ENCODE measurements at regions not wholly inside any gene's neighbourhood (a gene's known extent, or its start where the extent isn't known, plus 50 kb on each side); places are given as distances from the start of the nearest gene placed in this dataset.

DNA sequence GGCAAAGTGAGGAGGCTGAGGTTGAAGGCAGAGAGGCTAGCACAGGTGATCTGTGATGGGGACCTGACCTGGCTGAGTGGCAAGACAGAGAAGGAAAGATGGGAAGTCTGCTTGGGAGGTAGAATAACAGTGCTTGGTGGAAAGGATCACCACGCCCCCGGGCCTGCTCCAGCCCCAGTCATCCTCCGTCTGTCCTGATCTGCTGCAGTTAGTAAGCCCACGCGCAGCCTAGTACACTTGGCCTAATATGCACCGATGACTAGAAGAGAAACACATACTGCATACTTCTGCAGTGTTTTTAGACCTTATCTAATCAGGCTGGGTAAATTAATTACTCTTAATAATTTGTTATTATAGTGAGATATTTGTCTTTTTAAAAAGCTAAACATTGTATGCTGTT lies 103.7 kb upstream of the KLF3 start:
- DNase-seq (ENCODE audit: low read depth, low spot score): no peak

DNA sequence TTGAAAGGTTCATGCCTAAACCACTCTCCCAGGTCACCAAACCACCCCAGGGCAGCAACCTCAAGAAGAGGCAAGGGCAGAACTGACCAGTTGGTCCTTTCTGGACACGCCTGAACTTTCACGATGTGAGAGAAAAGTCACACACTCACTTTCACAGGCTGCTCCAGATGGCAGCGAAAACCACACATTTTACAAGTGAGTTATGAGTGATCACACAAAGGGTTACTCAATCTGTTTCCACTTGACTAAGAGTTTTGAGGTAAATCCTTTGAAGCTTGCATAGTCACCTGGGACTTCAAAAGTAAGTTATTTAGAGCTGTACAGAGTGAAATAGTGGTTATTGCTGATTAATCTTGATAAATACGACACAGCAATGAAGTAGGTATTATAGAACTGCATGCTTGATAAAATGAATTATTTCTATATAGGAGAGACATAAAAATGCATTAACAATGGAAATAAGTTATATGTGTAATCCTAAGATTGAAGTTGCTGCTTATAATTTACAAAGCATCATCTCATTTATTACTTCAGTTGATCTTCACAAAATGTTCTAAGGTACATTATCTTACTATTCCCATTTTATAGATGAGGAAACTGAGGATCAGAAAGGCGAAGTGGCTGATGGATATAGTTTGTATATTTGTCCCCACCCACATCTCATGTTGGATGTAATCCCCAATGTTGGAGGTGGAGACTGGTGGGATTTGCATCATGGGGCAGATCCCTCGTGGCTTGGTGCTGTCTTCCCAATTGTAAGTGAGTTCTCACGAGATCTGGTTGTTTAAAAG lies 103.0 kb upstream of the KLF3 start:
- no peak for DNase-seq (ENCODE audit: low read depth, low spot score)

DNA sequence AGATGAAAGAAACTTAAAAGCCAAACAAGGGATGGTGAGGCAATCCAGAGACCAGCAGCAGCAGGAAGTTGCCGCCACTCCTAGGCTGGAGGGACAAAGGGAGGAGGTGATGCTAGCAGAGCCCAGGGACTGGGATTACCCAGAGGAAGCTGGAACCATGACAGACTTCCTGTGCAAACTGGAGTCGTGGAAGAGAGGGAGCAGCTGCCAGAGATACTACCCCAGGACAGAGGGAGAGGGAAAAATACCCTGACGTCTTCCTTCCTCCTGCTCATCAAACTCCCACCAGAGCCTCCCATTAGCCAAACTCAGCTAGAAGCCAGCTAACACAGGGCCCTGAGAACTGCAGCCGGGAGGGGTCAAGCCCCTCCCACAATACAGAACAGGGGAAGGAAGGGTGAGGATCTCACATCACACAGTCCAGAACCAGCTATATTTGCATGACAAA lies 101.2 kb upstream of the KLF3 start:
- DNase-seq (ENCODE audit: low read depth, low spot score): no peak

DNA sequence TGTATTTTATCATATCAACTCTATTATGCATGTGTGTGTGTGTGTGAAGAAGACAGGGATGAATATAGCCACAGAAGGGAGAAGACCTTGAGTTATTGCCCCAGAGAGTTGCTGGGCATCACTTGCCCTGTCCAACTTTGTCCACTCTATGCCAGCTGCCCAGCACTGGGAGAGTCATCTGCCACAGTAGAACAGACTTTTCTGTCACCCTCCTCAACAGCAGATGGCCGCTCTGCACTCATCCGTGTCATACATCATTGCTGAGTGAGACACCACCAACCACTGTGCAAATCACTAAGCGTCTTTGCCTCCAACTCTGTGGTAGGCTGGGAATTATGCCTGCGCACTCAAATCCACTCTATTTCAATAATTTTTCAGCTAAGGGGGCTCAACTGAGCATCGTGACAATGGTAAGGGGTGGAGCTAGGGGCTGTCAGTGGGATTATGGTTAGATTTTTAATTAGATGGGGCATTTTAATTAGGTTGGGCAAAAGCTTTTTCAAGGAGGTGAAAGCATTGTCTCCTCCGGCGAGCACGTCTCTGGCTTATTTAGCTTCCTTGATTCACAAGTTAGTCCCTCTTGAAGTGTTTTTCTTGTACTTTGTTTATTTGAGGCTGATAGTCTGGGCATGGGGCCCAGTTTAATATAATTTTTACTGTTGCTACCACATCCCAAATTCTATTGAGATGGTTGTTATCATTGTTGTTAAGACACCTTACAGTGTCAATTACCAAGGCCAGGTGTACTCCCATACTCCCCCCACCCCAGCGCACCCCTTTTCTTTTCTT lies 100.1 kb upstream of the KLF3 start:
- DNase-seq (ENCODE audit: low read depth, low spot score): no peak

DNA sequence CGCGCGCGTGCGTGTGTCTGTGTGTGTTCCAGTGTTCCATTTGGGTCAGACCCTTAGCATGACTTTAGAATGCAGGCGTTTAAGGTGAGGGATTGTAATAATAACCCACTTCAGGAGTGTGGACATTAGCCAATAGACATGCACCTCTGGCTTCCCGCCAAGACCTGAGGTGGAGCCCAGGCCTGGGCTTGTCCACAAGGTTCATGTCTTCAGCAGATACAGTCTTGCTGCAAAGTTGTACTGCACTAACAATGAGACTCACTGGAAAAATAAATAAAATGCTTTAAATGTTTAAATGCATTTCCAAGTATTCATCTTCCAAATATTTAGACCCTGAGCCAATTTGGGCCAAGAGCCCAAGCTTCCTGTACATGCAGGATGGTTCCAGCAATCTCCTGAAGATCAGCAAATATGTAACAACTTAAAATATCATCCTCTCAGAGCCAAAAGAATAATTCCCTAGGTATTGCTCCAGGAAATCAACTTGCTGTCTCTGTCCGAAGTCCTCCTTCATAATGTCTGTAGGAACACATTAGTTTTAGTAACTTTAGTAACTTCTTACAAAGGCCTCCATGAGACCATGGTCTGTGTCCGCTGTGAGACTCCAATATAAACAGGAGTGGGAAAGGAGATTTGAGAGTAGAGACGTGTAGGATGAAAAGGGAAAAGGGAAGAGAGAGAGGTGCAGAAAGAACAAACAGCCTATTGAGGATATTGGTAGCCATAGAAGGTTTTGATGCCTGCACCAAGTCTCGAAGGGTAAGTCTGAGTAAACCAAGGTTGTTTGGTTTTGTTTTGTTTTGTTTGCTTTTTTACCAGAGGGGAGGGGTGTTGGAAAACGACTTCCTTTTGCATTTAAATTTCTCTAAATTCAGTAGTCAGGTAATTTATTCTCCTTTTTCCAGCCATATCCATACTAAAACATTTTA lies 98.5 kb upstream of the KLF3 start:
- DNase-seq (ENCODE audit: low read depth, low spot score): no peak

DNA sequence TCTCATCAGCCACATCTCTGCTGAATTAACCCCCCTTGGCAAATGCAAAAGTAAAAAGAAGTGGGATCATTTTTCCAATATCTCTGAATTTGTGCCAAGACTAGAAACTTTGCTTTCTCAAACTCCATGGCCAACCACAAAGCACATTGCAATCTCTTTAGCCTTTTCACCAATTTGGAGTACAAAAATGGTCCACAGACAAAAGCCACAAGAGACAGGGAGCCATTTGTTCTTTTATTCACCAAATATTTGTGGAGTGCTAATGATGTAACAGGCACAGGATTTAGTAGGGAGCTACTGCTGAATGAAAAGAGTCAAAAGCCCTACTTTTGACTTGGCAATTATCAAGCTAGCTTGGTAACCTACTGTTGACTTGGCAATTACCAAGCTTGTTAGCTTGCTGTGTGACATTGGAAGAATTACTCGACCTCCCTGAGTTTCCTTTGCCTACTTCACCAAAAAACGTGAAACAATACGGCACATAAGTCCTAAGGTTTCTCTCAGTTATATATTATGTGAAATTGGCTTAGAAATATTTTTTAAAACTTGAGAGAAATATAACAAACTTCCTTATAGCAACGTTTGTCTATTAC lies 97.1 kb upstream of the KLF3 start:
- no peak for DNase-seq (ENCODE audit: low read depth, low spot score)

DNA sequence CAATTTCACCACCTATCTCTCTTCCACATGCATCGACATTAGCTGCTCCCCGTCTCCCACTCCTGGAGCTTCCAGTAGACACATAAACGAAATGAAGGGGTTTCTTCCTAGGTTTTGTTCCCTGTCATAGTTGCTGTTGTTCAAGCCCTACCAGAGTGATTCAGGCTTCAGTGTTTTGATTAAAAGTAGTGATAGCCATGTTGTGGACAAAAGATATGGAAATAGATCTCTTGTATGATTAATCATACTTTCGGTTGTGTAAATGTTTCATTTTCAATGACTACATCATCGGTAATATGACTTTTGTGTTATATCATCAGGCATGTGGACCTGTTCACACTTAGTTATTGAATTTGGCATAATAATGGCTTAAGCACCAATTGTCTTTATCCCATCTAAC lies 96.5 kb upstream of the KLF3 start:
- no peak for DNase-seq (ENCODE audit: low read depth, low spot score)

DNA sequence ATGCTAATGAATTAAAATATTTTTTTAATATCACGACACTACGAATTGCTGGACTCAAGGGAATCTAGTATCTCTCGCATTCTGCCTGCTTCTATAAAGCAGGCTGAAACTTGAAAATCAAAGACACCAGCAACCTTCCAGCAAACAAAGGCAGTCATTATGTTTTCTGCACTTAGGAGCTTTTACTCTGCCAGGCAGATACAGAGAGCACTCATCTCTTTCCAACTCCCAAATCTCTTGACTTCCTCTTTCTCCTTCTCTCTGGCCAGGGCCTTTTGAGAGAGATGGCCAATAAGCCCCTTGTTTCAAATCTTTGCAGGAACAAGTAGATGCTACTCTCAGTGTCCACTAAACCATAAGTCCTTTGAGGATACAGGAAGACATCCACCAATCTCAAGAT lies 95.2 kb upstream of the KLF3 start:
- DNase-seq (ENCODE audit: low read depth, low spot score): no peak

DNA sequence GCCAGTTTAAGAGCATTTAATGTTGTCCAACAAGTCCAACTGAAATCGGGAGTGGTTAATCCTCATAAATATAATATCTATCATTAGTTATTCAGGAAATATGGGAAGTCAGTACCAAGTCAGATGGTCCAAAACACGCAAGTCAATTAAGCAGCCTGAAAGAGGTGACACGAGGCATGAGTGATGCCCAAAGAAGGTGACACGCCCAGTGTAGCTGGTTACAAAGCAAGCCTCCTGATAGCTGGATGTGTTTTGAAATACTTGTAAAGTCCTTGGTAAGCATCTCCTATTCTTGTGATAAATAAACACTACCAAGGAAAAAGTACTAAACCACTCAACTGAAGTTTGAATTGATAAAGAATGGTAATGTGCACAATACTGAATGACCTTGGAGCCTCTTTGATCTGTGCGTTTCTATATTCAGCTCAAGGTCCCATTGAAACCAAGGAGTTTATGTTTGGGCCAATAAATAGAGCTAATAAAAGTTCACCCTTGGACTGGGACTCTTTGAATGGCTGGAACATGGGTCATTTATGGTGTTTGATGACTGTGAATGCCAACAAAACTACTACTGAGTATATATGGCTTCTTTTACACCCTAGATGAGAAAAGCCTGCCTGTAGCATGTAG lies 93.2 kb upstream of the KLF3 start:
- DNase-seq (ENCODE audit: low read depth, low spot score): no peak

DNA sequence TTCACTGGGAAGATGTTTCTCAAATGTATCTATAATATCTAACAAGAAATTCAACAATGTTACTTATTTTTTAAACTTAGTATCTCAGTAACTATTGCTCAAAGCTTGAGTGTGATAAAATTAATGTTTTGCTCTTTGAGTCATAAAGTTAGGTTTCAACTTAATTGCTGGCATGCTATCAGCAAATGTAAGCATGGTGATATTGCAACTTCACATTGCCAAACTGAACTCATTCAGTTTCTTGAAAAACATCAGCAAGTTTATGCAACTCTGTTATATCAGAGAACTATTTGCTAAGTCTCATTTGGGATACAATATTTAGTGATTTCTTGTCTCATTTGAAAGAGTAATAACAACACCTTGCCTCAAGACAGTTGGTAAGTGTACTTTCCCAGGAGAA lies 91.2 kb upstream of the KLF3 start:
- no peak for DNase-seq (ENCODE audit: low read depth, low spot score)

DNA sequence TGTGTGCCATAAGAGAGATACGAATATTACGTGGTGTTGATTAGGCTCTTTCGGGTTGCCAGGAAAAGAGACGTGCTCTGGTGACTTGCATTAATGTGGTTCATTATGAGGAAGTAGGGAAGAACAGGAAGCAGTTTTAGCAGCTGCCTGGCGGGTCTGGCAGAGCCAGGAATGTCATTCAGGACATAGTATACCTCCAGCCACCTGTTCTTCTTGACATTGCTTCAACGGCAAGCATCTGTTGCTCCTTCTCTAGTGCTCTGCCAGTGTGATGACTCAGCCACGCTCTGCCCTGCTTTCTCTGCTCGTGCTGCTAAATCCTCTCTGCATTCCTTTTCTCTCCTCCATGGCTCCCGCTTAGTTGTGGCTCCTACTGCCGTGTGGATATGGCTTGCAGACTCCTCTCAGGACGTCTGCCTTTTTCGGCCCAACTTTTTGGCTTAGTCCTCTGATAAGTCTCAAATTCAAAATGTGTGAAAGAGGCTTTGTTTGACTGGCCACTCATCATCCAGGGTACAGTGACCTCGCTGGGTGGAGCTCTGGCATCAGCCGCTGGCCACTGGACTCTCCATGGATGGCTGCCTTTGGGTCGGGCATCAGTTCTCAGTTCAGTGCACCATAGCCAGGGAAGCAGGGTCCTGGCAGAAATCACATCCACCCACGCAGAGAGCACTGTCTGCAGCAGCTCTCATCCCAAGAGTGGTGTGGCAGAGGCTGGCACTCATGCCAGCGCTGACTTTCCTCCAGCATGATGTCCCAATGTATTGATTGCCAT lies 89.3 kb upstream of the KLF3 start:
- DNase-seq (ENCODE audit: low read depth, low spot score): no peak

DNA sequence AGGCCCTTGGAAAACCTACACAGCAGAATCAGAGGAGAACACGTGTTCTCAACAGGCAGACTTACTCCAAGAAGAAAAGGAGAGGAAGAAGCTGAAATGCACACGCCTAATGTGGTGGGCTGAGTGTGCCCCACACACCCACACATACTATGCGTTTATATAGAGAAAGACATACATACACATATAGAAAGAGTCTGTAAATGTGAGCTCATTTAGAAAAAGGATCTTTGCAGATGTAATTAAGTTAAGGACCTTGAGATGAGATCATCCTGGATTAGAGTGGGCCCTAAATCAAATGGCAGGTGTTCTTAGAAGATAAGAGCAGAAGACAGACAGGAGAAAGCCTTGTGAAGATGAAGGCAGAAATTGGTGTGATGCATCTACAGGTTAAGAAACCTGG lies 87.2 kb upstream of the KLF3 start:
- no peak for DNase-seq (ENCODE audit: low read depth, low spot score)

DNA sequence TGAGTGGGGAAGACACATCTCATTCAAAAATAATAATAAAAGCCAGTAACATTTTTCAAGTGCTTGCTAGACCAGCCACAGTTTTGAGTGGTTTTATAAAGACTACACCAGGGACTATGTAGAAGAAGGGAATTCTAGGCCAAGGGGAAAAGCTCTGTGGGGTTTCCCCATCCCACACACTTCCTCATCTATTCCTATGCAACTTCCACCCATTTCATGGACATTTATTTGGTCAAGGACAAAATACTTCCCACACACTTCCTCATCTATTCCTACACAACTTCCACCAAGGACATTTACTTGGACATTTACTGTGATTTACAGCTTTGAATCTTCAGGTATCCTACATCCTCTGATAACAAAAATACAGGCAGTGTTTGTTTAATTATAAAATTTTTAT lies 86.5 kb upstream of the KLF3 start:
- no peak for DNase-seq (ENCODE audit: low read depth, low spot score)

DNA sequence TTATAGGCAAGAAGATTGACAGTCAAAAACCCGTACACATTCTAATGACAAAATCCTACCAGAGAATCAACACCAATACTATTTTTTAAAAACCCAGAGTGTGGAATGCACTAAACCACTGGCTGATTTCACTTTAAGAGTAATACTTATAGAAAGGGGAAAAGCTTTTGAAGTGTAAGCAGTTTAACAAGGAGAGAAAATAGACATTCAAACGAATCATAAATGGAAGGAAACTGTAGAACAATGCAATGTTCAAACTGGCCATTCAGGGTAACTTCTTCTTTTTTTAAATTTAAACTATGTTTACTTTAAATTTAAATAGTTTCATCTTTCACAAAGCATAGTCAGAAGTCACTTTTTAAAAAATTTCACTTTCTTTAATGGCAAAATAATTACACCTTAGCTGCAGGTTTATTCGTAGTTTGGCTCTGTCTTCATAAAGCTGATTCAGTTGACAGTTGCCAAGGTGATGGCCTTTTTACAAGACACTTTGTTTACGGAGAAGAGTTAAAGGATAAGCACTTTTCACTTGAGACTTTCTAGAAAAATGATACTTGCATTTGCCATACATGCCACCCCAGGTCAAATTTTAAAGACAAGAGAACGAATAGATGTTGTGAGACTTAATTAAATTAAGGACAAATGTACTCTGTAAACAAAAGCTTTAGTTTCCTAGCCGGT lies 82.4 kb upstream of the KLF3 start:
- DNase-seq (ENCODE audit: low read depth, low spot score): no peak

DNA sequence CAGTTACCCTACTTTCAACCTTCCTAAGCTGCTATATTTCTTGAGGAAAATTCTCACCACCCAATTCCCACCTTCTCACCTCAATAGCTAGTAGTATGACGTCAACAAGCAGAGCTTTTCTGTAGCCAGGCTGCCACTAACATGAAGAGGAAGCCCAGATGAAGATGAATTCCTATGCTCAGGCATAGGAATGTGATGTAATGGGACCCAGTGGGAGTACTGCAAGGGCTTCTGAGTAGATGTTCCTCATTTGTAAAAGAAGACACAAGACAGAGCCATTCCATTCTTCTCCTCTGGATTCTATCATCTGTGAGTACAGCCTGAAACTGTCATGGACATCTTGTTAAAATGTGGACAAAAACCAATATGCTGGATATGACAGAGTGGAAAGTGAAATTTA lies 81.6 kb upstream of the KLF3 start:
- DNase-seq (ENCODE audit: low read depth, low spot score): no peak

DNA sequence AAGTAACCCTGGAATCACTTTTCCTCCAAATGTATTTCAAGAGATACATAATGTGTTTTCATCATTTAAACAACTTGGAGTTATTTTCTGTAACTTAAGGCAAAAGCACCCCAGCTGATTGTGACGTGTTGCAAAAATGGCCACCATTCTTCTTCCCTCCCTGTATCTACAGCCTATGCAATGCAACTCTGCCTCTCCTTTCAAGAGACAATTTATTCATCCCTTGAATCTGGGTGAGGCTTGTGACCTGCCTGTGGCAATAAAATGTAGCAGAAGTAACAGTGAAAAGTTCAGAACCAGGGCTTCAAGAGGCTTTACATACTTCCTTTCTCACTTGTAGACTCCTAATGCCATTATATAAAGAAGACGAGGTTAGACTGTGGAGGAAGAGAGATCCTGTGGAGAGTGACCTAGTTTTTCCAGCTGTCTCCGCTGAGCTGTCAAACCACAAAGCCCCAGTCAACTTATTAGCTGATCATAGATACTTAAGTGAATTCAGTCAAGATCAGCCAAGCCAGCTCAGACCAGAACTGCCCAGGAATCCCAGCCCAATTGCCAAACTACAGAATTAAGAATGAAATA lies 81.0 kb upstream of the KLF3 start:
- DNase-seq (ENCODE audit: low read depth, low spot score): no peak

DNA sequence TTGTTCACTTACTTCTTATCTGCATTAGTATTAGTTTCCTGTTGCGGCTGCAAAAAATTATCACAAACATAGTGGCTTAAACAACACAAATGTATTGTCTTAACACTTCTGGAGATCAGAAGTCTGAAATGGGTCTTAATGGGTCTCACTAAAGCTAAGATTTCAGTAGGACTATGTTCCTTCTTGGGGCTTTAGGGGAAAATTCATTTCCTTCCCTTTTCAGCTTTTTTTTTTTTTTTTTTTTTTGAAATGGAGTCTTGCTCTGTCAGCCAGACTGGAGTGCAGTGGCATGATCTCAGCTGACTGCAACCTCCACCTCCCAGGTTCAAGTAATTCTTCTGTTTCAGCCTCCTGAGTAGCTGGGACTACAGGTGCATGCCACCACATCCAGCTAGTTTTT lies 78.1 kb upstream of the KLF3 start:
- no peak for DNase-seq (ENCODE audit: low read depth, low spot score)

DNA sequence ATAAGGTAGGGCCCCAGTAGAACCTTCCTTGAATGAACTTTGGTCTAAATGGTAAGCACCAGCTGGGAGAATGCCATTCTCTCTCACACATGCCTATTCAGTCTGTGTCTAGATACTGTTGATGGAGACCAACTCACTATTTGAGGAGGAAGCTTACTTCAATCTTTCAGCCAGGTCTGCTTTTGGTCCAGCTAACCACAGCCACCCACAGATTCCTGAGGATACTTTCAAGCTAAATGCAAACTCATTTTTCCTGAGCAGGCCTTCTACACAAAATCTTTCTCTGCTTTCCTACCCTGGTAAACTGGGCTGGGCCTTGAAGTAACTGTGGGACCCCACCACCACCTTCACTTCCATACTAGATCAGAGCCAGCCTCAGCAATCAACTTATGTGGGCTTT lies 76.9 kb upstream of the KLF3 start:
- DNase-seq (ENCODE audit: low read depth, low spot score): no peak

DNA sequence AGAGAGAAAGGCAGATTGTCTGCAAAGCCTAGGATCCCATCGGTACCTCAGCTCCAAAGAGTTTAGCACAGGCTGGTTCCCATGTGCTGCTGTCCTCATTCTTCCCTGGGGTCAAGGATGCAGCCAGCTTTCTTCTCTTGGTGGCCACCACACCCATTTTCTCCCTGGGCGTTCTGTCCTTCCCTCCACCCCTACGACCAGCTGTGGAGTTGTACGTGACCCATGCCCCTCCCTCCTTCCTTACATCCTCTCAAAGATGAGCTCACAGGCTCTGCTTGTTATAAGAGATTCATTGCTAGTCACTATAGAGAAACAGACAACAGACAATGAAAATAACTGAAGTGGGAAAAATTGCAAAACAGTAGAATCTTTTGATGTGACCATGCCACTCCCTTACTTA lies 74.0 kb upstream of the KLF3 start:
- no peak for DNase-seq (ENCODE audit: low read depth, low spot score)

All from activated naive CD8-positive, alpha-beta T cell treated with anti-CD3 and anti-CD28 coated beads, Interleukin-2, amount 50 U/mL, for 16 hours (primary cell).